ENCODE measurements at regions not wholly inside any gene's neighbourhood (a gene's known extent, or its start where the extent isn't known, plus 50 kb on each side); places are given as distances from the start of the nearest gene placed in this dataset.

DNA sequence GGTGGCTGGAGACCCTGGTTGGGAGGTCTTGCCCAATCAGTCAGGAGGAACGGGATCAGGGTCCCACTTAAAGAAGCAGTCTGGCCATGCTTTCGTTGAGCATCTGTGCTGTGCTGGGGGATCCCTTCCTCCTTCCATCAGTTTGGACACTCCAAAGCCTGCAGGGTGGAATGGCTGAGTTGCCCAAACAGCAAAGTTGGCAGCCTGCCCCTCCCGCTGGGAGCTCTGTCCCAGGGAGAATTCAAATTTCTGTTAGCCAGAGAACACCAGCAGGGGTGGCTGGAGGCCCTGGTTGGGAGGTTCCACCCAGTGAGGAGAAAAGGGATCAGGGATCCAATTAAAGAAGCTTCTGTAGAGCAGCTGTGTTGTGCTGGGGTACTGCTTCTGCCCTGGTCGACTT lies 96.9 kb upstream of the CTAGE1 start:
- no peak for TF ChIP-seq POLR2A (IDR thresholded peaks at IDR 0.05; ENCODE audit: low read depth)
- TF ChIP-seq, protein P1, sequence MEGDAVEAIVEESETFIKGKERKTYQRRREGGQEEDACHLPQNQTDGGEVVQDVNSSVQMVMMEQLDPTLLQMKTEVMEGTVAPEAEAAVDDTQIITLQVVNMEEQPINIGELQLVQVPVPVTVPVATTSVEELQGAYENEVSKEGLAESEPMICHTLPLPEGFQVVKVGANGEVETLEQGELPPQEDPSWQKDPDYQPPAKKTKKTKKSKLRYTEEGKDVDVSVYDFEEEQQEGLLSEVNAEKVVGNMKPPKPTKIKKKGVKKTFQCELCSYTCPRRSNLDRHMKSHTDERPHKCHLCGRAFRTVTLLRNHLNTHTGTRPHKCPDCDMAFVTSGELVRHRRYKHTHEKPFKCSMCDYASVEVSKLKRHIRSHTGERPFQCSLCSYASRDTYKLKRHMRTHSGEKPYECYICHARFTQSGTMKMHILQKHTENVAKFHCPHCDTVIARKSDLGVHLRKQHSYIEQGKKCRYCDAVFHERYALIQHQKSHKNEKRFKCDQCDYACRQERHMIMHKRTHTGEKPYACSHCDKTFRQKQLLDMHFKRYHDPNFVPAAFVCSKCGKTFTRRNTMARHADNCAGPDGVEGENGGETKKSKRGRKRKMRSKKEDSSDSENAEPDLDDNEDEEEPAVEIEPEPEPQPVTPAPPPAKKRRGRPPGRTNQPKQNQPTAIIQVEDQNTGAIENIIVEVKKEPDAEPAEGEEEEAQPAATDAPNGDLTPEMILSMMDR (IDR thresholded peaks at IDR 0.05), result no peak
- TF ChIP-seq POLR2AphosphoS5 (IDR thresholded peaks at IDR 0.05), result no peak
- no peak for TF ChIP-seq EP300 (IDR thresholded peaks at IDR 0.05)
